Fibroblast of skin of left quadriceps (primary cell): ENCODE measurements at regions not wholly inside any gene's neighbourhood (a gene's known extent, or its start where the extent isn't known, plus 50 kb on each side); places are given as distances from the start of the nearest gene placed in this dataset.

Experiments
- DNase-seq, 2 experiments: peaks; one replicate each; pipeline ENCODE4 v3.0.0-alpha.2; 2013; ENCODE audit warnings: low read depth in 2 of 2

GRCh38 chr6:135798751-135799515 is 52.6 kb upstream of the PDE7B start:
- no peak for DNase-seq
